Erythroblast (primary cell): ENCODE measurements at regions not wholly inside any gene's neighbourhood (a gene's known extent, or its start where the extent isn't known, plus 50 kb on each side); places are given as distances from the start of the nearest gene placed in this dataset.

Source experiments
- GATA1 ChIP-seq: IDR thresholded peaks from 2 replicates; pipeline ENCODE4 v1.6.1; 2011; ENCODE audit warnings: low read depth, mild to moderate bottlenecking, control low read depth, low read length, moderate library complexity
- POLR2A ChIP-seq: IDR thresholded peaks from 2 replicates; pipeline ENCODE4 v1.6.1; 2011; ENCODE audit warnings: mild to moderate bottlenecking, low read length

DNA sequence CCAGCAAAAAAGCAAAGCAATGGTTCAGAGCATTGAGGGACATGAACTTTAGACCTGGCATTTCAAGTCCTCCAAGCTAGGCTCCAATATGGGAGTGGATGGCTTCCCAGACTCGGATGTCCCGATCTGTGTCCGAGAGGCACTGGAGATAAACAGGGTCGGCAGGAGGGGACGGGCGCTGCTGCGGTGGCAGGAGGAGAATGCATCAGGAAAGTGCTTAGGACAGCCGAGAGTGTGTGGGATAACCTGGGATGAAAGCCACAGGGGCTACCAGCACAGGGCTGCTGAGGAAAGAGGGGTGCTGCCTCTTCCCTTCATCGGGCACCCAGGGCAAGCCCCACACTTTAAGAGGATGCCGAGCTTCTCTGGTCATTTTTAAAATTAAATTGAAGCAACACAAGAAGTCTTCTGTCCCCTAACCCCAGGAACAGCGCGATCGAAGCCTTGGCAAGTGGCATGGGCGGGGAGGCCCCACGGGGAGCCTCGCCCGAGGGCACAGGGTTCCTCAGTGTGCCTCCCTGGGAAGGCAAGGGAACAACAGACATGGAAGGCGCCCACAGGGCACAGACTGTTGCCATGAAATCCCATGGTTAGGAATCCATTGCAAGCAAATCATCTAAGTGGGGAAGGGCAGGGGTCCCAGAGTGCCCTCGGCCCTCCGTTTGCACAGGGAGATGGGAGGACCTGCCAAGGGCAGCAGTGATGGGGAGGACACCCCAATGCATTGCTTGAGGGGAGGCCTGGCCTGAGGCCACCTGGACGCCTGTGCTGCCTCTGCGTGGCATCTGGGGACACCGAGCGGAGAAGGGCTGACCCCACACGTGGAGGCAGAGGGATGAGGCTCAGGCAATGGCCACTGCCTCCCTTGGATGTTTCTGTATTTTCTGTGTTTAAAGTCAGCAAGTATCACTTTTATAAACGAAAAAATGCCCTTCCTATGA is 78.5 kb upstream of the GPC1 start:
- no peak for TF ChIP-seq POLR2A
- TF ChIP-seq GATA1 = no peak
